RWPE2 (cell line): ENCODE measurements at regions not wholly inside any gene's neighbourhood (a gene's known extent, or its start where the extent isn't known, plus 50 kb on each side); places are given as distances from the start of the nearest gene placed in this dataset.

Experiments
- ATAC-seq: fragments of 200-7000 bp; cut with Tn5 transposase; 3 replicates; pipeline ENCODE4 v1.9.1; 2021; ENCODE audit warnings: low read depth
- DNase-seq: peaks from one replicate; pipeline ENCODE4 v3.0.0-alpha.2; 2020; ENCODE audit warnings: low spot score
- H3K27ac ChIP-seq: fragments of 450-650 bp; 2 replicates; pipeline ENCODE4 v1.5.1; 2017; ENCODE audit warnings: mild to moderate bottlenecking; ENCODE audit not compliant: poor library complexity, severe bottlenecking
- H3K27me3 ChIP-seq: fragments of 250-450 bp; sonication (Bioruptor Pico); 2 replicates; pipeline ENCODE4 v1.5.1; 2021; ENCODE audit warnings: mild to moderate bottlenecking, moderate library complexity; ENCODE audit not compliant: insufficient read depth, poor library complexity, severe bottlenecking
- H3K36me3 ChIP-seq: fragments of 250-450 bp; sonication (Bioruptor Pico); 2 replicates; pipeline ENCODE4 v1.5.1; 2020; ENCODE audit warnings: low read depth, mild to moderate bottlenecking, moderate library complexity
- H3K4me1 ChIP-seq: fragments of 250-450 bp; sonication (Bioruptor Pico); 2 replicates; pipeline ENCODE4 v1.5.1; 2021; ENCODE audit warnings: mild to moderate bottlenecking, moderate library complexity; ENCODE audit not compliant: insufficient read depth, poor library complexity, severe bottlenecking
- H3K4me3 ChIP-seq: fragments of 250-450 bp; sonication (Bioruptor Pico); 2 replicates; pipeline ENCODE4 v1.5.1; 2021; ENCODE audit warnings: mild to moderate bottlenecking, moderate library complexity; ENCODE audit not compliant: severe bottlenecking
- H3K9me3 ChIP-seq: fragments of 250-450 bp; sonication (Bioruptor Pico); 2 replicates; pipeline ENCODE4 v1.5.1; 2021; ENCODE audit warnings: mild to moderate bottlenecking, moderate library complexity; ENCODE audit not compliant: severe bottlenecking
- TF ChIP-seq, protein P1 (sequence below): fragments of 450-650 bp; IDR thresholded peaks from one replicate; pipeline ENCODE4 v1.5.1; 2017; ENCODE audit warnings: mild to moderate bottlenecking, moderate library complexity; ENCODE audit not compliant: poor library complexity, severe bottlenecking

DNA sequence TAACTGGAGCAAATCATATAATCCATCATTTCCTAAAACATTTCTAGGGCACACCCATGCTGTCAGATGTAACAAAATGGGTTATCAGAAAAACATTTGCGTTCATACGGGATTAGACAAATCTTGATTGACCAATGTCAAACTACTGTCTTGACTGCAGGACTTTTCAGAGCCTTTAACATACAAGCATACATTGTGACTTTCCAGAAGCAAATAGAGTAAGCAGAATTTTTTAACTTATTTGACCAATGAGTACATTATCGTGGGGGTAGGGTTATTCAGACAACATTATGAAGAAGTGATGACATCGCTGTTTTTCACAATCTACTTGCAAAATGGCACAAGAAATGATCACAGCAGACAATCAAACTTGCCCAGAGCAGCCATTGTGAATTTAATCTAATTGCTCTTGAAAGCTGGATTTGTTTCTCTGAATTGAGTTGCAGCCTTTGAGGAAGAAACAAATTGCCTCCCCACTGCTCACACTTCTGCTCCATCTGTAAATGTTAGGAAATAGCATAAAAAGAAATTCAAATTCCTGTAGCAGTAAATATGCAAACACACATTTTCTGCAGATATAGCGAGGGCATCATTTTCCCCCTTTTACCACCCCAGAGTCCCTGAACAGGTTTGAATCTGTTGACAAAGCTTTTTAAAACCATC lies 133.0 kb upstream of the DOK5 start:
- Histone ChIP-seq H3K9me3 (no peaks in the 10 kb centered on the region), H3K4me3 (no peak overlapping the region), H3K4me1 (peaks cover 29% of the 10 kb centered on the region), H3K27me3 (no peaks in the 10 kb centered on the region), H3K36me3 (no peaks in the 10 kb centered on the region), H3K27ac (no peak overlapping the region)
- ATAC-seq (no peak), DNase-seq (no peak)
- TF ChIP-seq, protein P1, sequence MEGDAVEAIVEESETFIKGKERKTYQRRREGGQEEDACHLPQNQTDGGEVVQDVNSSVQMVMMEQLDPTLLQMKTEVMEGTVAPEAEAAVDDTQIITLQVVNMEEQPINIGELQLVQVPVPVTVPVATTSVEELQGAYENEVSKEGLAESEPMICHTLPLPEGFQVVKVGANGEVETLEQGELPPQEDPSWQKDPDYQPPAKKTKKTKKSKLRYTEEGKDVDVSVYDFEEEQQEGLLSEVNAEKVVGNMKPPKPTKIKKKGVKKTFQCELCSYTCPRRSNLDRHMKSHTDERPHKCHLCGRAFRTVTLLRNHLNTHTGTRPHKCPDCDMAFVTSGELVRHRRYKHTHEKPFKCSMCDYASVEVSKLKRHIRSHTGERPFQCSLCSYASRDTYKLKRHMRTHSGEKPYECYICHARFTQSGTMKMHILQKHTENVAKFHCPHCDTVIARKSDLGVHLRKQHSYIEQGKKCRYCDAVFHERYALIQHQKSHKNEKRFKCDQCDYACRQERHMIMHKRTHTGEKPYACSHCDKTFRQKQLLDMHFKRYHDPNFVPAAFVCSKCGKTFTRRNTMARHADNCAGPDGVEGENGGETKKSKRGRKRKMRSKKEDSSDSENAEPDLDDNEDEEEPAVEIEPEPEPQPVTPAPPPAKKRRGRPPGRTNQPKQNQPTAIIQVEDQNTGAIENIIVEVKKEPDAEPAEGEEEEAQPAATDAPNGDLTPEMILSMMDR, result no peak

DNA sequence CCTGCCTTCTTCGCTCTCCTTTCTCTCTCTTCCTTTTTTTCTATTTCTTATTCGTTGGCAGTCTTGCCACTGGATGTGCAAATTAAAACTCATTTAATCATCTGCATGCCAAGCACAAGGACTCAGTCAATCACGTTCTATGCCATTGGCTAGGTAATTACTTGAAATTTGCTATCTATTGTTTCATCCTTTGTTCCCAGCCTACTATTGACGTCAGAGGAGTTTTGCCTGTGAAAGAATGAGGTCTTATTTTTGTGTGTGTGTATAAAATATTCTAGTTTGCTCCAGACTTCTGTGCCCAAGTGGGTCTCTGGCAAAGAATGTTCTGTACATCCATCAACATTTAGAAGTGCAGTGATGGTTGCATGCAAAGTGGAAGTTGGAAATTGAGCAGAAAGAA lies 132.3 kb upstream of the DOK5 start:
- Histone ChIP-seq H3K4me3 (no peak overlapping the region), H3K9me3 (no peaks in the 10 kb centered on the region), H3K27me3 (no peaks in the 10 kb centered on the region), H3K27ac (no peak overlapping the region), H3K36me3 (no peaks in the 10 kb centered on the region), H3K4me1 (peaks cover 29% of the 10 kb centered on the region)
- TF ChIP-seq, protein P1, result no peak
- DNase-seq, result no peak
- no peak for ATAC-seq

DNA sequence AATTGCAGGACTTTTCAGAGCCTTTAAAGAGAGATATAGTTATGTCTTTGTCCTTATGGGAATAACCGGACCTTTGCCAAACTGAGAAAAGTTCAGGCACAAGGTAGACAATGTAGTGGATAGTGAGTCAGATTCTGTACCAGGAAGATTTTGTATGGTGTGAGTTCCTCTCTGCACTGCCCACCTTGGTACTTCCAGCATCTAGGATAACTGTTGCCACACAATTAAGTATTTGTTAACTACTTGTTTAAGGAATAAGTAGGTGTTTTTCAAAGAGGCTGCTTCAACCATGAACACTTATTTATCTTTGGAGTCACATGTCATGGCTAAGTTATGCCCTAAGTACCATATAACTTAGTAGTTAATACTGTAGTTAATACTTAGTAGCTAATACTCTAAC lies 131.8 kb upstream of the DOK5 start:
- DNase-seq (no peak), ATAC-seq (no peak)
- no peaks in the 10 kb centered on the region for H3K27me3 ChIP-seq
- no peaks in the 10 kb centered on the region for H3K36me3 ChIP-seq
- no peaks in the 10 kb centered on the region for H3K9me3 ChIP-seq
- TF ChIP-seq, protein P1, result no peak
- H3K4me3 ChIP-seq, result no peak overlapping the region
- H3K4me1 ChIP-seq, result peaks cover 29% of the 10 kb centered on the region
- no peak overlapping the region for H3K27ac ChIP-seq

DNA sequence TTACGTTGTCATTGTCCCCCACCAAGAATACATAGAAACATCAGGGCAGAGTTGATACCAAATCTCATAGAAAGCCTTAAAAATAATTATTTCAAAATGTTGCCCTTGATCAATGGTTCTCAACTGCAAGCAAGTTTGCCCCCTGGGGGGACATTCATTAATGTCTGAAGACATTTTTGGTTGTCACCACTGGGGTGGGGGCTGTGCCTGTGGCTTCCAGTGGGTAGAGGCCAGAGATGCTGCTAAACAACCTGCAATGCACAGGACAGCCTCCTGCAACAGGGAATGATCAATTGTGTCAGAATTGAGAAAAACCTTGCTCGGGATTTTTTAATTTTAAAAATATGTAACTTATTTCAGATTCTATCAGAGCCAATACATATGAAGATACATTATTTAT lies 130.6 kb upstream of the DOK5 start:
- Histone ChIP-seq H3K9me3 (no peaks in the 10 kb centered on the region), H3K36me3 (no peaks in the 10 kb centered on the region), H3K27ac (peak overlapping the region; percentile 14), H3K4me1 (peaks cover 29% of the 10 kb centered on the region), H3K27me3 (no peaks in the 10 kb centered on the region), H3K4me3 (no peak overlapping the region)
- TF ChIP-seq, protein P1, result no peak
- ATAC-seq (no peak; the same call in 2 of the 3 replicates), DNase-seq (no peak)

DNA sequence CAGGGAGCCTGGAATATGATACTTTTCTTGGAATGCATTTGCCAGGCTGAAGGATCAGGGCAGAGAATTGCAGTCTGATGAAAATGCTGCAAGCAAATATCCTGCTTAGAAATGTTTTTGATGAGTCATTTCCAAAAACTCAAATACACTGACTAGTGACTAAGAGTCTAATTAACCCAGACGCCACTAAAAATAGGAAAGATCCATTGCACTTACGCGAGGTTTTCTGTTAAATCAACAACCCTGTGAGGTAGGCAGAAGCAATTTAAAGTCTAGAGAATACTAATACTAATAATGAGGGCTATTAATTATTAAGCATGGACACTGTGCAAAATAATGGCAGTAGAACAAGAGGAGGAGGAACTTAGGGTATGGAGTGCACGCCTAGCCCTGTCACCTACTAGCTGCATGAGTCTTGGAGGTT lies 130.1 kb upstream of the DOK5 start:
- H3K27me3 ChIP-seq, result no peaks in the 10 kb centered on the region
- no peak overlapping the region for H3K4me3 ChIP-seq
- peaks cover 32% of the 10 kb centered on the region for H3K4me1 ChIP-seq
- ATAC-seq, result peak; percentile 93
- no peak for DNase-seq
- TF ChIP-seq, protein P1, result no peak
- H3K9me3 ChIP-seq, result no peaks in the 10 kb centered on the region
- no peaks in the 10 kb centered on the region for H3K36me3 ChIP-seq
- peak overlapping the region; percentile 14 for H3K27ac ChIP-seq
